Kidney tubule cell (primary cell): ENCODE measurements at regions not wholly inside any gene's neighbourhood (a gene's known extent, or its start where the extent isn't known, plus 50 kb on each side); places are given as distances from the start of the nearest gene placed in this dataset.

Source experiments
- DNase-seq: peaks from one replicate; pipeline ENCODE4 v3.0.0-alpha.2; 2018; ENCODE audit warnings: low spot score

DNA sequence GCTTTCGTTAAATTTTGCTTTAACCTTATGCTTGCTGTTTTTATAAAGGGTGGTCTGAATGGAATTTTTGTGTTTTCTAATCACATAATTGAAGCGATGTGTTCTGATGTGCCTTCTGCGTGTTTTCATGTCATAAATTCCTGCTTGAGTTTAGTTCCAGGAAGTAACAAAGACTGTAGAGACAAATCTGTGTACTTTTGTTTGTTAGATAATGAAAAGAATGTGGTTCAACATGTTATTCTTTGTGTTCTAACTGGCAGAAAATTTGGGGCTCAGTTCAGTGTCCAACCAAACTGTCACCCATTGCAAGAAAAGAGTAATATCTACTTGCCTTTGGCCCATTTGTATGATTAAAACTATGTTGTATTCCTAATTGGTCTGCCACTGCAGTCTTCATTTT, 324.0 kb downstream of the DIPK2A start:
- no peak for DNase-seq

DNA sequence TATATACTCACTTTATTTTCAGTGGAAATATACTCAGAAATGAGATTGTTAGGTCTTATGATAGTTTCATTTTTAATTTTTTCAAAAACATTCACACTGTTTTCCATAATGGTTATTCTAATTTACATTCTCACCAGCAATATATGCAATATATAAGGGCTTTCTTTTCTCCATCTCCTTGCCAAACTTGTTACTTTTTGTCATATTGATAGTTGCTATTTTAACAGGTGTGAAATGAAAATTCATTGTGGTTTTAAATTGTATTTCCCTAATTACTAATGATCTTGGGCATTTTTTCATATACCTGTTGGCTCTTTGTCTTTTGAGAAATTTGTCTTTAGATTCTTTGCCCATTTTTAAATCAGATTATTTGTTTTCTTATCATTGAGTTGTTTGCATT, 325.2 kb downstream of the DIPK2A start:
- DNase-seq = no peak

DNA sequence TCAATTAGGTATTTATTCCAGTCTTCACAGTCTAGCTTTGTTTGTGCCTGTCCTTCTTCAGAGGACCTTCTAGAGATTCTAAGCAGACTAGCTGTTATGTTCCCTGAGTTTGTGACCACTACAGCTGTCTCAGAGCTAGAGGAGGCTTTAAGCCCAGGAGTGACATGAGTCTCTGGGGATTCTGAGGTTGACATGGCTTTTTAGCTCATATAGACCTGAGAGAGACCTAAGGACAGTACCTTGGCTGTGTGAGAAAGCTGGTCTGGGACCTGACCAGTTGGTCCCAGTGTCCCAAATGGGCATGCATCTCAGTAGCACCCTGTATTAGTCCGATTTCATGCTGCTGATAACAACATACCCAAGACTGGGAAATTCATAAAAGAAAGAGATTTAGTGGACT, 330.2 kb downstream of the DIPK2A start:
- no peak for DNase-seq

DNA sequence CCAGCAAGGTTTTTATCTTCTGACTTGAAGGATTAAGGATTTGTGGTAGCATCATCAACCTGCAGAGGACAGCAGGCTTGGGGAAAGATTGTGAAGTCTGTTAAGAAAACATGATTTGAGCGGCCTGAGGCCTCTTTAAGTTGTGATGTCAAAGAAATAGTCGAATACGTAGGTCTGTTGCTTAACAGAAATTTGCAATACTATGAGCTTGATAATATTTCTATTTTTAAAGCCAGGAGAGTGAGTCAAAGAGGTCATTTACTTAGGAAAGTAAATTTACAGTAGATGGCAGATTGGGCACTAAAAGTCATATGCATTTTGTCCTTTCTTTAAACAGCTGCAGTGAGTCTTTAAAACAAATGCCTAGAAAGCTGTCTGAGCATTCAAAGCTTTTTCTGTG, 336.3 kb downstream of the DIPK2A start:
- no peak for DNase-seq

DNA sequence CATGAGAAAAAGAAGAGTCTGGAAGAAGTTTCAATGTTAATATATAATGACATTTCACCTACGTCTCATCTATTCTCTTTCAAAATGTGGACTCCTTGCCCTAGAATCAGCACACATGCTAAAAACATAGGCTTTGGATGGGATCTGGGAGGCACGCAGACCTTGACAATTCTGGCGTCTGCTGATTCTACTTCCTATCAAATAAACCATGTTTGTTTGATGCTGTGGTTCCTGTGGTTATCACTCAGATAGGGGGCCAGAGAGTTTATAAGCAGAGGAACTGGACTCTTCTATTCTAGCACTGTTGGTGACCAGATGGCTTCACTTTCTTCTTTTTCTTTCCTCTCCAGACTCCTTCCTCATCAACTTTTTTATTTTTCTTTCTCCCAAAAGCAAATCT, 336.8 kb downstream of the DIPK2A start:
- no peak for DNase-seq

DNA sequence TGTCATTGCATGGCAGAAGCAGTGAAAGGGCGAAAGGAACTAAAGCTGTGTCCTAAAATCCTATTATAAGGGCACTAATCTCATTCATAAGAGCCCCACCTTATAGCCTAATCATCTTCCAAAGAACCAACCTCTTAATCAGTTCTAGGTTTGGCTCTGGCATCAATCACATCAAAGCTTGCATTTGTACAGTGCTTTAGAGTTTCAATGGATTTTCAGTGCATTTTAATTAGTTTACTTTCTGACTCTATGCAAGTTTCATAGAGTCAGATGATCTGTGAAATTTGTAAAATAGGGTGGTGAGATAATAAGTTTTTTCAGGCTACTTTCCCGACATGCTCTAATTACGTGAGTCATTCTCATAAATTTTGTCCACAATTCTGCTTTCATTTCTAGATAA, 341.1 kb downstream of the DIPK2A start:
- DNase-seq = no peak

DNA sequence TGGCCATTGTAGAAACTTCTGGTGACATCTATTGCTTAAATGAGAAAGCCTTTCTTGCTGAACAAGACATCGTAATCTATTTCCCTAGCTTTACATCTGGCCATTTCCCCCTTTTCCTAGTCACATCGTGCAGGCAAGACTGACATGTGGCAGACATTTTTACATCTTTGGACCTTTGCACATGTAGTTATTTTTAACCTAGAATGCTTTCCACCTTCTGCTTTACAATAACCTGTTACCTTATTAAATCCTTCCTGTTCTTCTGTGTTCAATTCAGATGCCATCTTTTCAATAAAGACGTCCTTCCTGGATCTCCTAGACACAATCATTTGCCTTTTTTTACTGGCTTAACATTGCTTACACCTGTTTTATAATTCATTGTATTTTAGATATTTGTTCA, 343.3 kb downstream of the DIPK2A start:
- DNase-seq = no peak

DNA sequence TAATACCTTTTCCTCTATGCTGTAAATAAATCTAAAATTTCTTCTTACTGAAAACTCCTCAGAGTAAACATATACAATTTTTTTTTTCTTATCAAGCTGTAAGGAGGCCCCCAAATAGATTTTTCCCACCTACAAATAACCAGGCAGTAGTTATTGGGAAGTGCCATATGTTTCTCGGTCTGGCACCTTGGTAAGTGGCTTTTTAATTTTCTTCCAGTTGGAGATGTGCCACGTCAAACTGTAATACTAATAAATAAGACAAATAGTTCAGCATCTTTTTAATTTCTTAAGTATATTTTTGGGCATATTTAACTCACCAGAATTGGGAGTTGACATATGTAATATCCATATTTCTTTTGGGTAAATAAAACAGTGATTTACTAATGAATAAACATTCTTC, 346.3 kb downstream of the DIPK2A start:
- no peak for DNase-seq

DNA sequence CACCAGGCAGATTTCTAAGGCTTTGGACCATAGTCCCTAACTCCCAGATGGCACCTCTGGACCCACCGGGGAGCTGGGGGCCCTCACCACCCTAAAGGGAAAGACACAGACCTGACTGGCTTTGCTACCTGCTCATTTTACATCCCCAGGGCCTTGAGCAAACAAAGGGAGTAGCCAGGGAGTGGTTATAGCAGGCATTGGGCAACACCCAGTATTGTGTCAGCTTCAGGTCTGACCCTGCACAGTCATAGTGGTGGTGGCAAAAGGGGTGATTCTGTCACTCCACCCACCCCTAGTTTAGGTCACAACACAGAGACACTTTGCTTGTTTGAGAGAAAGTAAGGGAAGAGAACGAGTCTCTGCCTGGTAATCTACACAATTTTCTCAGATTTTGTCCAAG, 352.5 kb downstream of the DIPK2A start:
- DNase-seq = no peak

DNA sequence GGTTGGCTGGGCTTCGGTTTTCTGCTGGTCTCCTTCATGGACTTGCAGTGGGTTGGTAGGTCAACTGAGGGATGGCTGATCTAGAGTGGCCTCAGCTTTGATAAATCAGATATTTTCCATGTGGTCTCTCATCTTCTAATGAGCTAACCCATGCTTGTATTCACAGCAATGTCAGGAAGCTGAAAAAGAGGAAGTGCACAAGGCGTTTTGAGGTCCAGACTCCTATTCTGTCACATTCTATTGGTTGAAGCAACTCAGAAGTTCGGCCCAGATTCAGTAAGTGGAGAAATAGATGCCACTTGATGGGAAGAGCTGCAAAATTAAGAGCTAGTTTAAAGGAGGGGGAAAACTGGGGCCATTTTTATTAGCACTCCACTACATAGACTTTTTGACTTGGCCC, 361.2 kb downstream of the DIPK2A start:
- no peak for DNase-seq

DNA sequence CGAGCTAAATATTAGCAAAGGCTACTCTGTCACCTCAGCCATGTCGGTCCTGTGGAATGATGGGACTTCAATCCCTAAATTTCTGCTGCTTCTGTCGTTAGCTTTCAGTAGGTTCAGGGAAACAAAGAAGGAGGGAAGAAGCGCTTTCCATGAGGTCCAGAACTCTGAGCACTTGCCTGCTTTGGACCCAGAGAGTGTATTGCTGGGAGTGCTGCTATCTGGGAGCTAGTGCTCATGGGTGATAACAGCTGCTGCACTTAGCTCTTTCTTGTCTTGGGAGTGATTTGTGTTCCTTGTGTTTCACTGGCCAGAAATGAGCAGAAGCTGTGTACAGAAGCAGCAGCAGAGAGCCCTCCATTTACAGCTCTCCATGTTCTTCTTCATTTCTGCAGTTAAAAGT, 369.8 kb downstream of the DIPK2A start:
- no peak for DNase-seq

DNA sequence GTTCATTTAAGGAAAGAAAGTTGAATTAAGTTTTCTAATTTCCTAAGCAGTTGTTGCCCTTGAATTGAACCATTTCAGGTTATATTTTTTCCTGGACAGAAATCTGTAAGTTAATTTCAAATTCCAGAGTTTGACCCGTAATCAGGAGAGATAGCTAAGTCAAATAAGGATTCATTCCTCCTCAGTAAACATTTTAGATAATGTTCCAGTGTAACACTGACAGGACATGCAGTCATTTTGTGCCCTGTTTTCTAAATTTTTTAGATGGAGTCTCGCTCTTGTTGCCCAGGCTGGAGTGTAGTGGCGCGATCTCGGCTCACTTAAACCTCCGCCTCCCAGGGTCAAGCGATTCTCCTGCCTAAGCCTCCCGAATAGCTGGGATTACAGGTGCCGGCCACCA, 371.7 kb downstream of the DIPK2A start:
- DNase-seq = no peak

DNA sequence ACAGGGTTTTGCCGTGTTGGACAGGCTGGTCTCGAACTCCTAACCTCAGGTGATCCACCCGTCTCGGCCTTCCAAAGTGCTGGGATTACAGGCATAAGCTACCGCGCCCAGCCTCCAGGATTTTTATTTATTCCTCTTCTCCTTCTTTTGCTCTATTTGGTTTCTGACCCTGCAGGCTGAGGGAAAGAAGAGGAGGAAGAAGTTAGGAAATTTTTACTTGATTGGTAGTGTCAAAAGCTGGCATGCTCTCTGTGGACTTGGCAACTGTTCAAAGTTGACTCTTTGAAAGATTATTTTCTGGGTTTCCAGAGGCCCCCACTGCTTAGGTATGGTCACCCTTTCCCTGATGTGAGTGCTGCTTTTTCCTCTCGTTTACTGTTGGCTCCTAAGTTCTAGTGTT, 372.2 kb downstream of the DIPK2A start:
- DNase-seq = no peak

DNA sequence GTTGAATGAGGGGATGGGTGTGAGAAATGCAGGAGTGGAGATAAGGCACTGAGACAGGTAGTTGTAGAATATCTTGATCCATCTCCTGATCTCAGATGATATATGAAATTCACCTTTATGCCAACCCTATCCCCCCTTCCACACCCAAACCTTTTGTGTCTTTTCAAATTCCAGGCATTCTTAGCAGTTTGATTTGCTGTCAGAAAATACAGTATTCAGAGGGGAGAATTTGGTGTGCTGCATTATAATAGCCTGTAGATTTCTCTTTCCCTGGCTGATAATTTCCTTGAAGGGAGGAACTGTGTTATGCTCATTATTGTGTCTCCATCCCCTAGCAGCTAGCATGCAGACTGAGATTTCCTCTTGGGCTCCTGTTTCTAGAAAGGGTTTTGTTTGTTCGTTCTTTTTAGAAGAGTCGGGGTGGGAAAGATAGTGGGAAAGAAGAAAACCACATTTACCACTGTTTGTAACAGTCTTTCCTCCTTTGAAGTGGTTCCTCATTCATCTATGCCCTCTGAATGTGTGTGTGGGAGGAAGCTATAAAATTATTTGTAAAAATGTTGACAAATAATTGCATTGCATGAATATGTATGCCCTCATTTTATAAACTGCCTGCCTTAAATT, 373.4 kb downstream of the DIPK2A start:
- DNase-seq = no peak

DNA sequence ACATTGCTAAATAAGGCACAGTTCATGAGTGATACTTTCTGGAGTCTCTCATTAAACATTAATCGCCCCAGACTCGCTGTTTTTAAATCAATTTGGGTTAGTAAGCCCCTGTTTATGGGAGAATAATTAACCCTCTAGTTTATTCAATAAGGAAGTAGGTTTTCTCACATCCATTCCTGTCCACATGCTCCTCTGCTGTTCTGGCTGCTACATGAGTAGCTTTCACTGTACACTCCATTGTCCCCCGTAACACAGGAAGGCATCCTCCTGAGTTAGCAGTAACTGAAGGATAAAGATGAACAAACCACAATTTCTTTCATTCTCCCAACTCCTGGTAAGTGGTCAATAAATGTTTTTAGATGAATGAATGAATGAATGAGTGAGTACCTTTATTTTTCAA, 378.5 kb downstream of the DIPK2A start:
- peak; percentile 17 for DNase-seq

DNA sequence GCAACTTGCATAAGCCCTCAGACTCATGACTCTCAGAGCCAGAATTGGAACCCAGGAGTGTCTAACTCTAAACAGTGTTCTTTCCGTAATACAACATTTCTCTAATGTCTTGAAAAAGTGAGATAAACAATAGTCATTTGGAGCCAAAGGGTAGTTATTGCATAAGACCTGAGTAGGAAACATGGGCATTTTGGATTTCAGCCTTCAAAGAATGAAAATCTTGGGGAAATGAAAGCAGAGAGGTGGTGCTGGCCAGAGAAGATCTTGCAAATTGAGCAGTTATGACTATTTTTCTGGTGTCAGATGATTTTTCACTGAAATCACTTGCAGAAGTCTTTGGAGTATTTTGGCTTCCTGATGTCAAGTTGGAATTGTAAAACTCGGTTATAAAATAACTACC, 379.4 kb downstream of the DIPK2A start:
- no peak for DNase-seq

DNA sequence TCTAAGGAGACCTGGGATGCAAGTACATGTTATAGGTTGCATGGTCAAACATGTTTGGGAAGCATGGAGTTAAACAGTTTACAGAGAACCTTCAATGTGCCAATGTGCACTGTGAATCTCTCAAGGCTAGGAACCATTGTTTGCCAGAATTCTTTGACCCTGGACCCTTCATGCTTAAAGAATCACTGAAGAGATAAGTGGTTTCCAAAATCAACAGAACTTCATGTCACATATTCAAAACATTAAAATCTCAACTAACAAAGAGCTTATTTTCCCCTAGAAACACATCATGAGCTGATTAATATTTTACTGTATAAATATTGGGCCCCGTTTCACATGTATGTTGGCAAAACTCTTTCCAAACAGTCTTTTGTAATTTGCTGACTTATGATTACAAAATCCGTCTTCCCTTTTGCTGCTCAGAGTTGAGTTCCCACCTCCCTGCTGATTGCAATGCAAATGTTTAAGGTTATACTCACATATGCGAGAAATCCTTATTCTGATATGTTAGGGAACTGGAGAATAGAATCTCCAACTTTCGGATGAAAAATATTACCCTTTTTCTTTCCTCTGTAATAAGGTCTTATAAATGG, 380.2 kb downstream of the DIPK2A start:
- no peak for DNase-seq

DNA sequence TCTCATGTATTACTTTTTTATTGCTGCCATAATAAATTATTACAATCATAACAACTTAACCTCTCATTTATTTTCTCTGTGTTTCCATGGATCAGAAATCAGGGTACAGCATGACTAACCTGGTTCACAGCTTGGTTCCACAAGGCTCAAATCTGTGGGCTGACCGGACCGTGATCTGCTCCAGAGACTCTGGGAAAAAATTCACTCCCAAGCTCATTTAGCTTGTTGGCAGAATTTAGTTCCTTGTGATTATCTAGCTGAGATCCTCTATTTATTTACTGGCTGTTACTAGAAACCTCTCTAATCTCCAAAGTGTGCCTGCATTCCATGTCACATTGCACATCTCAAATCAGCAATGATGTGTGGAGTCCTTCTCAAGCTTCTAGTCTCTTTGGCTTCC, 386.6 kb downstream of the DIPK2A start:
- DNase-seq = no peak

DNA sequence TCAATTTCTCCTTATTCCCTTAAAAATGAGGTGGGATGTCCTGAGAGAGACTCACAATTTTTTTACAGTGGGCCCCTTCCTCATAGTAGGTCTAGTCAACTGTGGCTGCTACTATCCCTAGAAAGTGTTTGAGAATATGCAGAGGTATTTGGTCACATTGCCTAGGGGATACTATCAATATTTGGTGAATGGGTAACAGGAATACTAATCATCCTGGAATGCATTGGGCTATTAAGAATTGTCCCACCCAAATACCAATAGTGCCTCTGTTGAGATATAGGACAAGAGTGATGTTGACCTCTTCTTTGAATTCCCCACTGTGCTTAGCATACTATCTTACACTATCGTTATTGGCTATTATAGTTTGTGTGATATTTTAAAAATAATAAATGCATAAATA, 389.4 kb downstream of the DIPK2A start:
- peak; percentile 62 for DNase-seq

DNA sequence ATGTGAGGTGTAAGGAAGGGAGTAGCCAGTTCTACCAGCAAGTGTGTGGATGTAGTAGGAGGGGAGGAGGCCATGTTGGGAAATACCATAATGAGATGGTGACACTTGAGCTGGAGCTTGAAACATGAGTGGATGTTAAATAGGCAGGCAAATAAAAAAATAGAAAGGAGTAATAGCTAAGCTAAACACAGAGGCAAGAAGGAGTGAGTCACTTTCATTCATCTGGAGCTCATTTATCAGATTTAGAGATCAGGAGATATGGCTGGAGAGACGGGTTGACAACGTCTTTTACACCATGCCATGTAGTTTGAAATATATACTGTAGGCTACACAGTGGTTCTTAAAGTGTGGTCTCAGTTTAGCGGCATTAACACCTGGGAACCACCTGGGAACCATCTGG, 390.5 kb downstream of the DIPK2A start:
- DNase-seq = peak; percentile 28

DNA sequence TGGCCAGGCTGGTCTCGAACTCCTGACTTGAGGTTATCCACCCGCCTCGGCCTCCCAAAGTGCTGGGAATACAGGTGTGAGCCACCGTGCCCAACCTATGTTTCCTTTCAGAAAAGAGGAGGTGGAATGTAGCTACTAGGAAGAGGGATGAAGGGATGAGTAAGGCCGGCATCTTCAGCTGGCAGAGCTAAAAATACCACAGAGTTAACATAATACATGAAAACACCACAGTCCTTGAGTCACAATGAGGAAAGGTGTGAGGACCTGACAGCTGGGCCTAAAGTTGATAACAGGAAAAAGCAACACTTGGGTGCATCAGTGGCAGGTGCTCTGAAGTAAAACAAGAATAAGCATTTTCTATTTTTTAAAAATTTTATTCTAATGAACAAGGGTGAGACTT, 392.2 kb downstream of the DIPK2A start:
- peak; percentile 76 for DNase-seq

DNA sequence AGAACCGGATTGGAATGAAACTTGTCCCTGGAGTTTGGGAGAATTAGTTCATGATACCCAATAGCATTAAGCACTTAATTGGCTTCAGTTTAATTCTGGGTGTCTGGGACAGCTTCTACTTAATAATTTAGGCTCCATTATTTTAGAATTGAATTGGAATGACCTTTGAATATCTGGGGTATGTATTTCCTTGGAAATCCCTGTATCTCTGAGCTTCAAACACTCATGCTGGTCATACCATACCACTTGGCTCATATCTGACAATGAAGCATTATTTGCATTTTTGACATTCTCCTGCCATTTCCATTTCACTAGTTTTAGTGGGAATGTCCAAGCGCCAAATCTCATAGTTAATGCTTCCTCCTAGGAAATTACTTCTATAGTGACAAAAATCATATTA, 393.1 kb downstream of the DIPK2A start:
- peak; percentile 35 for DNase-seq

DNA sequence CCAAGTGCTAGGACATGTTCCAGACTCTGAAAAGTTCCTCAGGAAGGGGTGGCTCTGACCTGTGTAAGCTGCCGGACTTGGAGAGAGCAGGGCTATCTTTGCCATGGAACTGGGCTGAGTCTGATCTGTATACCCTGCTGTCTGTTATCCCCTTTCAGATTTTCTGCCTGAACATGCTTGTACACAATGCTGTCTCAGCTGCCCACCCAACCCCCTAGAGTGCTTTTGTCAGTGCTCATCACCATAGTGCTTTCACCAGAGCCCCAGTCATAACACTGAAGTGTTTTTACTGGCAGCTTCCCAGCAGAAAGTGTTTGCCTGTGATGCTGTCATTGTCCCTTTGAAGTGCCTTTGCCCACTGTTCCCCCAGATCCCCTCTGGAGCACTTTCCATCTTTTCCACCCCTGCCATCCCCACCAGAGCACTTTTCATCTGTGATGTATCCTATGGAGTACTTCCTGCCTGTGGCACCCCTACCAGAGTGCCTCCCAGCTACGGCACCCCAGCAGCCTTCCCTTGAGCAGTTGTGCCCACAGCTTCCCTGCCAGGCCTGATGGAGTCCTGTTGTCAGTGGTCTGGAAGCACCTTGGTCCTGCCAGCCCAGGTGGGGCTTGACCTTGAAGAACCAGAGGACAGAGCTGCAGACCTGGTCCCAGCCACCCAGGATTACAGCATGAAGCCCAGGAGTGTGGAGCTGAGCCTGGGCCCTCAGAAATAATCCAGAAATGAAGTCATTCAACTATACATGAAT, 397.7 kb downstream of the DIPK2A start:
- DNase-seq = peak; percentile 18

DNA sequence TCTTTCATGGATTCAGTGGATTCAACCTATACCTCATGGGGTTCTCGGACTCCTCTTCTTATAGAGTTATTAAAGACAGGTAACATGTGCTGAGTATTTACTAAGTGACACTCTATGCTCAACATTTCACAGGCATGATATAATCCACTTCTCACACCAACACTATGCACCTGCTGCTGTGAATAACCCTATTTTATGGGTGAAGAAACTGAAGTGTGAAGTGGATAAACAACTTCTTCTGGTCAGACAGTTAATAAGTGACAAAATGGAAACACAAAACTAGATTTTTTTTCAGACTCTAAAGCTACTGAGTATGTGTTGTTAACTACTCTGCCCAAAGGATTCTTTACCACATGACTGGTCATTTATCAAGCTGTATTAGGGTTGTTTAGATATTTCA, 403.5 kb downstream of the DIPK2A start:
- DNase-seq = peak; percentile 75
